ENCODE measurements at regions not wholly inside any gene's neighbourhood (a gene's known extent, or its start where the extent isn't known, plus 50 kb on each side); places are given as distances from the start of the nearest gene placed in this dataset.

- Histone ChIP-seq H3K27me3 (ENCODE audit: control insufficient read depth, insufficient read depth, low read length) (no peaks in the 10 kb centered on the region), H3K36me3 (ENCODE audit: control insufficient read depth, insufficient read depth, low read length) (no peaks in the 10 kb centered on the region), H3K9me3 (ENCODE audit: control insufficient read depth, insufficient read depth, low read length) (no peaks in the 10 kb centered on the region), H3K27ac (ENCODE audit: low read length) (no peak overlapping the region), H3K4me1 (ENCODE audit: control insufficient read depth, insufficient read depth, low read length) (no peaks in the 10 kb centered on the region), H3K4me3 (ENCODE audit: low read length) (no peak overlapping the region)
- intact Hi-C loops (cut with micrococcal nuclease): no loop called here
- DNase-seq (no peak), ATAC-seq (no peak)
- no peaks in the 10 kb centered on the region for H3K4me1 Mint-ChIP-seq
- H3K4me3 Mint-ChIP-seq: no peak overlapping the region
- TF ChIP-seq CTCF (IDR thresholded peaks at IDR 0.05): no peak
- 75% methylated on average over 2 of the region's 3 CpGs for WGBS (ENCODE audit: insufficient coverage)
- no peak overlapping the region for H3K27ac Mint-ChIP-seq
- peaks cover 15 to 30% of the 10 kb centered on the region in 2 donors for H3K27me3 Mint-ChIP-seq (ENCODE audit: low read depth in 2 of 2)
- H3K9me3 Mint-ChIP-seq: no peaks in the 10 kb centered on the region
- H3K36me3 Mint-ChIP-seq: no peaks in the 10 kb centered on the region
These were observed 79.0 kb upstream of the MFGE8 start for GRCh38 chr15:88992216-88992615.

DNA sequence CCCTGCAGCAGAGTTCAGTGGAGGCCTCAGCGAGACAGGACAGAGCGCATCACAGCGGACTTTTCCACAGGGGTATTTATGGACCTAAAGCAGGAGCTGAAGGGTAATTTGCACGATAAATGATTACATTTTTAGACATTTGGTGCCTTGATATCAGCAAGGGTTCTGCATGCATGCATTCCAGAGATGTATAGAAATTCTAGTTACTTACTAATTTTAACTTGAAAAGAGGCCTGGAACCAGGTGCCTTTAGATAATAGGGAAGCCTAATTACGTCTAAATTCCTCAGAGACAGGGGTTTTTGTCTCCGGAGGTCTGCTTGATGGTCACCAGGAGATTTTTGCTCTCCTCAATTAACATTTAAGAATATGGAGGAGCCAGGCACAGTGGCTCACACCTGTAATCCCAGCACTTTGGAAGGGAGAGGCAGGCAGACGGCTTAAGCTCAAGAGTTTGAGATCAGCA is 79.8 kb upstream of the MFGE8 start:
- Histone ChIP-seq H3K4me1 (ENCODE audit: control insufficient read depth, insufficient read depth, low read length) (no peaks in the 10 kb centered on the region), H3K4me3 (ENCODE audit: low read length) (no peak overlapping the region), H3K36me3 (ENCODE audit: control insufficient read depth, insufficient read depth, low read length) (no peaks in the 10 kb centered on the region), H3K27me3 (ENCODE audit: control insufficient read depth, insufficient read depth, low read length) (no peaks in the 10 kb centered on the region), H3K9me3 (ENCODE audit: control insufficient read depth, insufficient read depth, low read length) (no peaks in the 10 kb centered on the region), H3K27ac (ENCODE audit: low read length) (no peak overlapping the region)
- 88% methylated on average over 6 of the region's 7 CpGs for WGBS (ENCODE audit: insufficient coverage)
- ATAC-seq (no peak), DNase-seq (no peak)
- Mint-ChIP-seq H3K4me1 (no peaks in the 10 kb centered on the region), H3K27me3 (ENCODE audit: low read depth in 2 of 2) (peaks cover 15 to 35% of the 10 kb centered on the region in 2 donors), H3K27ac (no peak overlapping the region), H3K36me3 (no peaks in the 10 kb centered on the region), H3K4me3 (no peak overlapping the region), H3K9me3 (no peaks in the 10 kb centered on the region)
- TF ChIP-seq CTCF (IDR thresholded peaks at IDR 0.05): no peak
- intact Hi-C loops (cut with micrococcal nuclease): no loop called here

DNA sequence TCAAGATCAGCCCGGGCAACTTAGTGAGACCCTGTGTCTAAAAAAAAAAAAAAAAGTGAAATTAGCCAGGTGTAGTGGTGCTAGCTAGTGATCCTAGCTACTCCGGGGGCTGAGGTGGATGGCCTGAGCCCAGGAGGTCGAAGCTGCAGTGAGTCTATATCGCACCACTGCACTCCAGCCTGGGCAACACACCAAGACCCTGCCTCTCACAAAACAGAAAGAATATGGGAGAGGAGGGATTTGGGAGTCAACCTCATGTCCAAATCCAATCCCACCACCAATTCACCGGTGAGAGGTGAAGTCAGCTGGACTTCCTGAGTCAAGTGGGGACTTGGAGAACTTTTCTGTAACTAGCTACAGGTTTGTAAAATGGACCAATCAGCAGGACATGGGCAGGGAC is 80.5 kb upstream of the MFGE8 start:
- 87% methylated on average over 2 of the region's 5 CpGs for WGBS (ENCODE audit: insufficient coverage)

More for the DNA sequence above, 80.5 kb upstream of the MFGE8 start:
- Histone ChIP-seq H3K4me3 (ENCODE audit: low read length) (no peak overlapping the region), H3K36me3 (ENCODE audit: control insufficient read depth, insufficient read depth, low read length) (no peaks in the 10 kb centered on the region), H3K9me3 (ENCODE audit: control insufficient read depth, insufficient read depth, low read length) (no peaks in the 10 kb centered on the region), H3K27me3 (ENCODE audit: control insufficient read depth, insufficient read depth, low read length) (no peaks in the 10 kb centered on the region), H3K27ac (ENCODE audit: low read length) (no peak overlapping the region), H3K4me1 (ENCODE audit: control insufficient read depth, insufficient read depth, low read length) (no peaks in the 10 kb centered on the region)
- Mint-ChIP-seq H3K27ac (no peak overlapping the region), H3K4me3 (no peak overlapping the region), H3K36me3 (no peaks in the 10 kb centered on the region), H3K9me3 (no peaks in the 10 kb centered on the region), H3K4me1 (no peaks in the 10 kb centered on the region), H3K27me3 (ENCODE audit: low read depth in 2 of 2) (peaks cover 16 to 35% of the 10 kb centered on the region in 2 donors)
- DNase-seq: no peak
- intact Hi-C loops (cut with micrococcal nuclease): no loop called here
- TF ChIP-seq CTCF (IDR thresholded peaks at IDR 0.05): no peak
- ATAC-seq: no peak

All from natural killer cell (primary cell).